ENCODE measurements at regions not wholly inside any gene's neighbourhood (a gene's known extent, or its start where the extent isn't known, plus 50 kb on each side); places are given as distances from the start of the nearest gene placed in this dataset.
"Not testable (repeated sequence)": the region's sequence is repeated elsewhere in the genome, so short reads cannot be mapped to it uniquely, and the experiment has no call there.

DNA sequence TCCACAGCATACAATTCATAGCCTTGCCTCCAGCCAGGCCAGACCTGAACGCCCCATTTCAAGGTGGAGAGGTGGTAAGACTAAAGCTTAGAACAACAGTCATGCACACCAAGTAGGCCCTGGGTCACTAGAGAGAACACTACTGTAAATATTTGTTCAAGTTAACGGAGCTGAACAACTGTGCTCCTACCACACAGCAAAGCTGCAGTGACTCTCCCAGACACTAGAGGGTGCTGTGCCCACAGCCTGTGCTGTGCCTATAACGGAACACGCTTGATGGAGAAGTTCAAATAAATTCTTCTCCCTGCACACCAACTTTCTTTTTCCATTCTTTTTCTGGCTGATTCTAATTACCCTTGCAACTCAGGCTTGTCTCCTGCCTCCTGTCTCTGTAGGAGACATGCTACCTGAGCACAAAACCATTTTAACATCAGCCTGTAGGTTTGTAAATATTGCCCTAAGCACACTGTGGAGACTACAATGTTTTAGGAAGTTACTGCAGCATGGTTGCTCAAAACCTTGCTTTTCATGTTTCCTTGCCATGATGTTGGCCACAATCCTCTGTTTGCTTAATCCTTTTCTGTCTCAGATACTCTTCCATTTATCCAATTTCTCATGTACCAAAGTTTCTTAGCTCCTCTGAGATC lies 103.1 kb upstream of the TERB2 start:
- not testable (repeated sequence) for H3K36me3 Mint-ChIP-seq (ENCODE audit: low read depth); DNase-seq (ENCODE audit: low spot score); H3K4me1 Mint-ChIP-seq (ENCODE audit: low read depth); H3K9me3 Mint-ChIP-seq (ENCODE audit: low read depth); H3K27ac Mint-ChIP-seq (ENCODE audit: unreplicated experiment); H3K27me3 Mint-ChIP-seq (ENCODE audit: low read depth); H3K4me3 Mint-ChIP-seq (ENCODE audit: unreplicated experiment)
- TF ChIP-seq, protein P1, sequence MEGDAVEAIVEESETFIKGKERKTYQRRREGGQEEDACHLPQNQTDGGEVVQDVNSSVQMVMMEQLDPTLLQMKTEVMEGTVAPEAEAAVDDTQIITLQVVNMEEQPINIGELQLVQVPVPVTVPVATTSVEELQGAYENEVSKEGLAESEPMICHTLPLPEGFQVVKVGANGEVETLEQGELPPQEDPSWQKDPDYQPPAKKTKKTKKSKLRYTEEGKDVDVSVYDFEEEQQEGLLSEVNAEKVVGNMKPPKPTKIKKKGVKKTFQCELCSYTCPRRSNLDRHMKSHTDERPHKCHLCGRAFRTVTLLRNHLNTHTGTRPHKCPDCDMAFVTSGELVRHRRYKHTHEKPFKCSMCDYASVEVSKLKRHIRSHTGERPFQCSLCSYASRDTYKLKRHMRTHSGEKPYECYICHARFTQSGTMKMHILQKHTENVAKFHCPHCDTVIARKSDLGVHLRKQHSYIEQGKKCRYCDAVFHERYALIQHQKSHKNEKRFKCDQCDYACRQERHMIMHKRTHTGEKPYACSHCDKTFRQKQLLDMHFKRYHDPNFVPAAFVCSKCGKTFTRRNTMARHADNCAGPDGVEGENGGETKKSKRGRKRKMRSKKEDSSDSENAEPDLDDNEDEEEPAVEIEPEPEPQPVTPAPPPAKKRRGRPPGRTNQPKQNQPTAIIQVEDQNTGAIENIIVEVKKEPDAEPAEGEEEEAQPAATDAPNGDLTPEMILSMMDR (IDR thresholded peaks at IDR 0.05) = peak; percentile 83

DNA sequence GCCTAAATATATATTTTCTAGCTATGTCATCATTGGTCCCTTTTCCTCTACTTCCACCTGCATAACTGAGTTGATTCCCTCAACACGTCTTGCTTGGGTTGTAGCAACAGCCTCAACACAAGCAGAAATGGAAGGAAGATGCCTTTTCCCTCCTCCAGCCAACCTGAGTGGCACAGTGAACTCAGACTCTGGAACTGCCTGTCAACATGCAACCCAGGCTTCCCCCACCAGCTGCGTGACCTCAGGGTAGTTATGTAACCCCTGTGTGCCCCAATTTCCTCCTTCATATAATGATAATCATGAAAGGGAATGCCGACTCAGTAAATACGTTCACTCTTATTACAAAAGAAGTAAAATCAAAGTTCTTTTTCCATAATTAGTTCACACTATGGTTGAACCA lies 101.8 kb upstream of the TERB2 start:
- H3K27me3 Mint-ChIP-seq (ENCODE audit: low read depth); DNase-seq (ENCODE audit: low spot score); H3K36me3 Mint-ChIP-seq (ENCODE audit: low read depth); H3K4me1 Mint-ChIP-seq (ENCODE audit: low read depth); H3K27ac Mint-ChIP-seq (ENCODE audit: unreplicated experiment); H3K4me3 Mint-ChIP-seq (ENCODE audit: unreplicated experiment); H3K9me3 Mint-ChIP-seq (ENCODE audit: low read depth): not testable (repeated sequence)

DNA sequence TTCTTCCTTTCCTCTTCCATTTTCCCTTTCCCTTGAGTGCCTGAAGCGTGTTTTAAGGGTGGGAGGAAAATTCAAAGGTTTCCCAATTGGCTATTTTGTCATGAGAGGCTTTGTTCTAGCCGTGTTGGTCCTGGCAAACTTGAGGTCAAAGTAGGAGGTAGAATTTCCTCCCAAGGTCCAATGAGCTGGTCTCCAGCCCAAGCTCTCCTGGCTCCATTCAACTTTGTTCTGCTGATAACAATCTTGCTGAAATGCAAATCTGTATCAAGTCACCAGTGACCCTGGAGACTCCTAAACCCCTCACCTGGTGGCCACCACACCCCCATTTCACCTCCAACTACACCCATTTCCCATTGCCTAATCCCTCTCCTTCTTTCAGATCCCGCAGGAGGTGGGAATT lies 100.2 kb upstream of the TERB2 start:
- not testable (repeated sequence) for H3K4me3 Mint-ChIP-seq (ENCODE audit: unreplicated experiment); H3K27me3 Mint-ChIP-seq (ENCODE audit: low read depth); H3K9me3 Mint-ChIP-seq (ENCODE audit: low read depth); H3K27ac Mint-ChIP-seq (ENCODE audit: unreplicated experiment); H3K36me3 Mint-ChIP-seq (ENCODE audit: low read depth); H3K4me1 Mint-ChIP-seq (ENCODE audit: low read depth); DNase-seq (ENCODE audit: low spot score)

DNA sequence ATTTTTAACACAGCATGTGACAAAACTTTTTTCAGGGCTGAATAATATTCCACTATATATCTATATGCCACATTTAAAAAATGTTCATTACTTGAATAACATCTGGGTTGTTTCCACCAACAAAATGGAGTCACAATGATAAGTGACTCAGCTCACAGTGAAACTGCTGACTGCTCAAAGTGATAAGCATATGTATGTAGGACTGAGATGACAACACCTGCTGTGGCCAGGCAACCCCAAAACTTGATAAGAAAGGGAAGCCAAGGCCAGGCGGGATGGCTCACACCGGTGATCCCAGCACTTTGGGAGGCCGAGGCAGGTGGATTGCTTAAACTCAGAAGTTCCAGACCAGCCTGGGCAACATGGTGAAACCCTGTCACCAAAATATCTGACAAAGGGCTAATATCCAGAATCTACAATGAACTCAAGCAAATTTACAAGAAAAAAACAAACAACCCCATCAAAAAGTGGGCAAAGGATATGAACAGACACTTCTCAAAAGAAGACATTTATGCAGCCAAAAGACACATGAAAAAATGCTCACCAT lies 99.2 kb upstream of the TERB2 start:
- H3K9me3 Mint-ChIP-seq (ENCODE audit: low read depth); H3K27ac Mint-ChIP-seq (ENCODE audit: unreplicated experiment); H3K4me3 Mint-ChIP-seq (ENCODE audit: unreplicated experiment); H3K36me3 Mint-ChIP-seq (ENCODE audit: low read depth); DNase-seq (ENCODE audit: low spot score); H3K4me1 Mint-ChIP-seq (ENCODE audit: low read depth); H3K27me3 Mint-ChIP-seq (ENCODE audit: low read depth): not testable (repeated sequence)

DNA sequence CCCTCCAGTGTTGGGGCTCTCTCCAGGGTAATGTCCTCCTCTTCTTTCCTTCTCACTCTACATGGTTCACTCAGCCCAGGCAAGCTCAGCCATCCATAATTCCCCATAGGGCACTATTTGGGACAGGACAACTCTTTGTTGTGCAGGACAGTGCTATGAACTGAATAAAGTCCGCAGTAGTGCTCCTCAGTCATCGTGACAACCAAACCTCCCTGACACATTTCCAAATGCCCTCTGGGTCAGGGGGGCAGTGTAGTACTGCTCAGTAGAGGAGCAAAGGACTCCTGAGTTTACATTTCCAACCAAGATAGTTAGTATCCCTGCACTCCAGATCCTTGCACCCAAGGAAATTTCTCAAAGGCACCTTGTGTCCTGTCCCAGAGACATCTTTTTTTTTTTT lies 97.4 kb upstream of the TERB2 start:
- H3K9me3 Mint-ChIP-seq (ENCODE audit: low read depth) = peaks cover 11% of the 10 kb centered on the region
- not testable (repeated sequence) for H3K36me3 Mint-ChIP-seq (ENCODE audit: low read depth); H3K4me1 Mint-ChIP-seq (ENCODE audit: low read depth); DNase-seq (ENCODE audit: low spot score); H3K4me3 Mint-ChIP-seq (ENCODE audit: unreplicated experiment); H3K27ac Mint-ChIP-seq (ENCODE audit: unreplicated experiment); H3K27me3 Mint-ChIP-seq (ENCODE audit: low read depth)

DNA sequence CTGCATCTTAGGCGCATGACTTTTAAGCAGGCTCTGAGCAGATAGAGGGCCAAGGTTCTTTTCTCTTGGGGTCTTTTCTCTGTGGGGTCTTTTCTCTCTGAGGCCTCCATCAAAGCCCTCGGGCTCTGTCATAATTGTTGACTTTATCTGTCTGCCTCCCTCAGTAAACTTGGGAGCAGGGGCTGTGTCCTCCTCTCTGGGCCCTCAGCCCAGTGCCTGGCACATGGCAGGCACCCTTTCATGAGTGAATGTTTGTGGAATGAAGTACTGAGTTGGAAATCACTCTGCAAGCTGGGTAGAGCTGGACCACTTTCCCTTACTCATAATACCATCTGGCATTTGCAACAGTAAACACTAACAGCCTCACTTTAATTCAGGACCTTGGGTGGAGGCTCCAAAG lies 96.3 kb upstream of the TERB2 start:
- peaks cover 11% of the 10 kb centered on the region for H3K9me3 Mint-ChIP-seq (ENCODE audit: low read depth)
- H3K4me1 Mint-ChIP-seq (ENCODE audit: low read depth); H3K36me3 Mint-ChIP-seq (ENCODE audit: low read depth); H3K27ac Mint-ChIP-seq (ENCODE audit: unreplicated experiment); H3K4me3 Mint-ChIP-seq (ENCODE audit: unreplicated experiment); DNase-seq (ENCODE audit: low spot score); H3K27me3 Mint-ChIP-seq (ENCODE audit: low read depth): not testable (repeated sequence)

DNA sequence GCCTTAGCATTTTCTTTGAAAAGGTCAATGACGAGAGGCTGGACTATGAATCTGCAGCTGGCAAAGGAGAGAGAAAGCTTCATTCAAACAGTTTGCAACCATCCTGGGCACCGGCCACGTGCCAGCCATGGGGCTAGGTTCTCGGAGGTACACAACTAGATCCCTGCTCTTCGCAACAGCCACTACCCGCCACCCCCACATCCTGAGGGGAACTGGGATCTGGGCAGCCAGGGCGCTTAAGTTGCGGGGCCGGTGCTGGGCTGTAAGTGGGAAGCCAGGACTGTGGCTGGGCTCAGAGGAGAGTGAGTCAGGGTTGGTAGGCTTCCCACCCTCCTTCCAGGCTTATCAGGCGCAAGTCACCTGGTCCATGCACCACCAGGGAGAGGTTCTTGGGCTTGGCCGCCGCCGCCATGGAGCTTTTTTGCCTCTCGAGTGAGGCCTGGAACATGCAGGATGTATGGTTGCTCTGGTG lies 95.0 kb upstream of the TERB2 start:
- Mint-ChIP-seq H3K9me3 (ENCODE audit: low read depth) (peaks cover 11% of the 10 kb centered on the region), H3K27ac (ENCODE audit: unreplicated experiment) (no peak overlapping the region), H3K27me3 (ENCODE audit: low read depth) (peaks cover 3% of the 10 kb centered on the region), H3K4me1 (ENCODE audit: low read depth) (no peaks in the 10 kb centered on the region), H3K4me3 (ENCODE audit: unreplicated experiment) (no peak overlapping the region), H3K36me3 (ENCODE audit: low read depth) (no peaks in the 10 kb centered on the region)
- no peak for DNase-seq (ENCODE audit: low spot score)
- TF ChIP-seq, protein P1 (IDR thresholded peaks at IDR 0.05) = no peak

DNA sequence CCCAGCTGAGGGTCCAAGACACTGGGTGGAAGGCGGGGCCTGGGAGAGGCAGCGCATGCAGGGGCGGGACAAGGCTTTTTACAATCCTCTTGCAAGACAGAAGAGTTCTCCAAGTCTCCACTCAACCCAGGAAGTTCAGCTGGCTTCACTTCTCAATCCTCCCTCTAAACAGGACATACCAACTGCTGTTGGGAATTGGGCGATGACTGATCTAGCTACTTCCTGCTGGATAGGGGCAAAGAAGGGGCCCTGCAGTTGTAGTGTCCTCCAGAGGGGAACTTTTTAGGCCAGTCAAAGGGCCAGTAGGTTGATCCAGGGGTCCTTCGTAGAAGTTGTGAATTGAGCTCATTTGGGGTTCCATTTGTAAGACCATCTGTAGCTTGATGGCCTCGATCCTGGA lies 94.6 kb upstream of the TERB2 start:
- Mint-ChIP-seq H3K27ac (ENCODE audit: unreplicated experiment) (no peak overlapping the region), H3K9me3 (ENCODE audit: low read depth) (peaks cover 11% of the 10 kb centered on the region), H3K4me3 (ENCODE audit: unreplicated experiment) (no peak overlapping the region), H3K36me3 (ENCODE audit: low read depth) (no peaks in the 10 kb centered on the region), H3K27me3 (ENCODE audit: low read depth) (peaks cover 3% of the 10 kb centered on the region), H3K4me1 (ENCODE audit: low read depth) (no peaks in the 10 kb centered on the region)
- TF ChIP-seq, protein P1 (IDR thresholded peaks at IDR 0.05) = no peak
- no peak for DNase-seq (ENCODE audit: low spot score)

DNA sequence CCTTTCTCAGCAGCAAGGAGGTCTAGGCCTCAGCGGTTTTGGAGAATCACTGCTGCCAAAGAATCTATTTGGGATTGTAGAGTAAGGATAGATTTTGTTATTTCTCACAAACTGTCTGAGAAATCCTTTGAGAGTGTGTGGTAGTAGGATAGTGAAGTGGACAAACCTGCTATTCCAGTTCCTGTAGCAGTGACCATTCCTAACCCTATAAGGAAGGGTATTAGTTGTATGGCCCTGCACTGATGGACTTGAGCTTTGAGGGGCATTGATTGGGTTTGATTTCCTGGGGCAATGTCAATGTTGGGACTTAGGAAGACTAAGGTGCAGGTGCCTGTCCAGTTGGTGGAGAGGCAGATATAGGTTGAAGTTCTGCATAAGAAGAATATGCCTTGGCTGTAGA lies 93.6 kb upstream of the TERB2 start:
- not testable (repeated sequence) for H3K4me3 Mint-ChIP-seq (ENCODE audit: unreplicated experiment); DNase-seq (ENCODE audit: low spot score); H3K4me1 Mint-ChIP-seq (ENCODE audit: low read depth); H3K27ac Mint-ChIP-seq (ENCODE audit: unreplicated experiment); H3K27me3 Mint-ChIP-seq (ENCODE audit: low read depth); H3K36me3 Mint-ChIP-seq (ENCODE audit: low read depth)
- peaks cover 11% of the 10 kb centered on the region for H3K9me3 Mint-ChIP-seq (ENCODE audit: low read depth)

DNA sequence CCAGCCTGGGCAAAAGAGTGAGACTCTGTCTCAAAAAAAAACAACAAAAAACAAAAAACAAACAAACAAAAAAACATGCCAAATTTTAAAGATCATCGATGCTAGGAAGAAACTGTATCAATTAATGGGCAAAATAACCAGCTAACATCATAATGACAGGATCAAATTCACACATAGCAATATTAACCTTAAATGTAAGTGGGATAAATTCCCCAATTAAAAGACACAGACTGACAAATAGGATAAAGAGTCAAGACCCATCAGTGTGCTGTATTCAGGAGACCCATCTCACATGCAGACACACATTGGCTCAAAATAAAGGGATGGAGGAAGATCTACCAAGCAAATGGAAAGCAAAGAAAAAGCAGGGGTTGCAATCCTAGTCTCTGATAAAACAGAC lies 88.4 kb upstream of the TERB2 start:
- not testable (repeated sequence) for H3K9me3 Mint-ChIP-seq (ENCODE audit: low read depth); H3K27ac Mint-ChIP-seq (ENCODE audit: unreplicated experiment); H3K36me3 Mint-ChIP-seq (ENCODE audit: low read depth); DNase-seq (ENCODE audit: low spot score); H3K4me3 Mint-ChIP-seq (ENCODE audit: unreplicated experiment); H3K4me1 Mint-ChIP-seq (ENCODE audit: low read depth)
- peaks cover 11% of the 10 kb centered on the region for H3K27me3 Mint-ChIP-seq (ENCODE audit: low read depth)

Measured in chondrocyte (in vitro differentiated cells).